ENCODE measurements at regions not wholly inside any gene's neighbourhood (a gene's known extent, or its start where the extent isn't known, plus 50 kb on each side); places are given as distances from the start of the nearest gene placed in this dataset.

- no peaks in the 10 kb centered on the region for H3F3A ChIP-seq (ENCODE audit: low read length, unreplicated experiment)
- no peak overlapping the region for H2AFZ ChIP-seq (ENCODE audit: low read length)
- no TSS peak for BruUV-seq (replicated peaks)
- ChIA-PET POLR2A (ENCODE audit: unreplicated experiment) (no interaction called here), CTCF (no interaction called here)
- no peaks in the 10 kb centered on the region for H3K27me3 ChIP-seq (ENCODE audit: low read length)
- TF ChIP-seq EZH2phosphoT487 (IDR thresholded peaks at IDR 0.05; ENCODE audit: borderline replicate concordance, low read length) (no peak), CTCF (conservative IDR thresholded peaks at IDR 0.05; ENCODE audit: low read depth, low read length) (no peak), EZH2 (IDR thresholded peaks at IDR 0.05; ENCODE audit: low read length, unreplicated experiment) (no peak)
- H3K4me2 ChIP-seq (ENCODE audit: low read length), result no peak overlapping the region
- no peak overlapping the region for H3K27ac ChIP-seq (ENCODE audit: low read length)
- H3K9me2 ChIP-seq (replicated peaks; ENCODE audit: low read length), result no peaks in the 10 kb centered on the region
- no peaks in the 10 kb centered on the region for H3K9me3 ChIP-seq (ENCODE audit: low read length)
- H3K79me2 ChIP-seq (ENCODE audit: low read length), result no peaks in the 10 kb centered on the region
- no peaks in the 10 kb centered on the region for H3K4me1 ChIP-seq (ENCODE audit: insufficient read depth, low read length)
- no peak overlapping the region for H3K9ac ChIP-seq (ENCODE audit: low read length)
- intact Hi-C loops (cut with micrococcal nuclease), result no loop called here
- DNase-seq, result no peak
- no peaks in the 10 kb centered on the region for H4K20me1 ChIP-seq (ENCODE audit: low read length)
- no peak for ATAC-seq
- no peak overlapping the region for H3K4me3 ChIP-seq (ENCODE audit: low read length)
- H3K36me3 ChIP-seq (ENCODE audit: low read depth, low read length), result no peaks in the 10 kb centered on the region
Observed at GRCh38 chr1:223039990-223040389, 103.1 kb downstream of the TLR5 start.

- CTCF ChIA-PET, result no interaction called here
- BruUV-seq (replicated peaks), result no TSS peak
Observed at GRCh38 chr1:223041481-223041880, 101.6 kb downstream of the TLR5 start.

More at GRCh38 chr1:223041481-223041880, 101.6 kb downstream of the TLR5 start:
- Histone ChIP-seq H3K36me3 (ENCODE audit: low read depth, low read length) (no peaks in the 10 kb centered on the region), H3K9ac (ENCODE audit: low read length) (no peak overlapping the region), H3F3A (ENCODE audit: low read length, unreplicated experiment) (no peaks in the 10 kb centered on the region), H3K9me3 (ENCODE audit: low read length) (no peaks in the 10 kb centered on the region), H3K27ac (ENCODE audit: low read length) (no peak overlapping the region), H3K4me3 (ENCODE audit: low read length) (no peak overlapping the region), H2AFZ (ENCODE audit: low read length) (no peak overlapping the region), H3K9me2 (replicated peaks; ENCODE audit: low read length) (no peaks in the 10 kb centered on the region), H3K4me2 (ENCODE audit: low read length) (no peak overlapping the region), H4K20me1 (ENCODE audit: low read length) (no peaks in the 10 kb centered on the region), H3K79me2 (ENCODE audit: low read length) (no peaks in the 10 kb centered on the region), H3K4me1 (ENCODE audit: insufficient read depth, low read length) (no peaks in the 10 kb centered on the region), H3K27me3 (ENCODE audit: low read length) (no peaks in the 10 kb centered on the region)
- DNase-seq (peak; percentile 12), ATAC-seq (no peak)
- intact Hi-C loops (cut with micrococcal nuclease), result no loop called here
- TF ChIP-seq CTCF (conservative IDR thresholded peaks at IDR 0.05; ENCODE audit: low read depth, low read length) (no peak), EZH2 (IDR thresholded peaks at IDR 0.05; ENCODE audit: low read length, unreplicated experiment) (no peak), EZH2phosphoT487 (IDR thresholded peaks at IDR 0.05; ENCODE audit: borderline replicate concordance, low read length) (no peak)
- POLR2A ChIA-PET (ENCODE audit: unreplicated experiment), result no interaction called here

Measured in PC-3 (cell line).